ENCODE measurements at regions not wholly inside any gene's neighbourhood (a gene's known extent, or its start where the extent isn't known, plus 50 kb on each side); places are given as distances from the start of the nearest gene placed in this dataset.

GRCh38 chr16:26214581-26215174 is 522.9 kb downstream of the HS3ST4 start:
- Histone ChIP-seq H3K27me3 (ENCODE audit: control insufficient read depth, insufficient read depth, low read length) (no peaks in the 10 kb centered on the region), H3K27ac (ENCODE audit: low read depth, low read length) (no peak overlapping the region), H3K4me3 (ENCODE audit: low read depth, low read length) (no peak overlapping the region), H3K9me3 (ENCODE audit: control insufficient read depth, insufficient read depth, low read length) (peaks cover 11% of the 10 kb centered on the region; the same call in 1 of the 2 replicates)
- CTCF ChIA-PET: no interaction called here
- no peak for TF ChIP-seq CTCF (IDR thresholded peaks at IDR 0.05; ENCODE audit: low read depth, low read length)
- POLR2A ChIA-PET: no interaction called here
- no peak for DNase-seq (ENCODE audit: low read depth, low spot score)

GRCh38 chr16:26220894-26221293 is 529.1 kb downstream of the HS3ST4 start:
- Histone ChIP-seq H3K9me3 (ENCODE audit: control insufficient read depth, insufficient read depth, low read length) (peaks cover 4% of the 10 kb centered on the region; the same call in 1 of the 2 replicates), H3K27ac (ENCODE audit: low read depth, low read length) (no peak overlapping the region), H3K4me3 (ENCODE audit: low read depth, low read length) (no peak overlapping the region), H3K27me3 (ENCODE audit: control insufficient read depth, insufficient read depth, low read length) (no peaks in the 10 kb centered on the region)
- TF ChIP-seq CTCF (IDR thresholded peaks at IDR 0.05; ENCODE audit: low read depth, low read length): no peak
- CTCF ChIA-PET: no interaction called here
- POLR2A ChIA-PET: no interaction called here
- DNase-seq (ENCODE audit: low read depth, low spot score): no peak

- ChIA-PET CTCF (no interaction called here), POLR2A (no interaction called here)
- no peak for DNase-seq (ENCODE audit: low read depth, low spot score)
- H3K27ac ChIP-seq (ENCODE audit: low read depth, low read length): no peak overlapping the region
- no peaks in the 10 kb centered on the region for H3K27me3 ChIP-seq (ENCODE audit: control insufficient read depth, insufficient read depth, low read length)
- peaks cover 4% of the 10 kb centered on the region; the same call in 1 of the 2 replicates for H3K9me3 ChIP-seq (ENCODE audit: control insufficient read depth, insufficient read depth, low read length)
- TF ChIP-seq CTCF (IDR thresholded peaks at IDR 0.05; ENCODE audit: low read depth, low read length): no peak
- no peak overlapping the region for H3K4me3 ChIP-seq (ENCODE audit: low read depth, low read length)
Observed at GRCh38 chr16:26231647-26232046, 539.9 kb downstream of the HS3ST4 start.

GRCh38 chr16:26240807-26241206 is 549.0 kb downstream of the HS3ST4 start:
- H3K27me3 ChIP-seq (ENCODE audit: control insufficient read depth, insufficient read depth, low read length): no peaks in the 10 kb centered on the region
- no peak overlapping the region for H3K27ac ChIP-seq (ENCODE audit: low read depth, low read length)
- no peak for TF ChIP-seq CTCF (IDR thresholded peaks at IDR 0.05; ENCODE audit: low read depth, low read length)
- POLR2A ChIA-PET: no interaction called here
- no peak overlapping the region for H3K4me3 ChIP-seq (ENCODE audit: low read depth, low read length)
- DNase-seq (ENCODE audit: low read depth, low spot score): no peak
- CTCF ChIA-PET: no interaction called here
- H3K9me3 ChIP-seq (ENCODE audit: control insufficient read depth, insufficient read depth, low read length): peaks cover 16% of the 10 kb centered on the region; the same call in 1 of the 2 replicates

- TF ChIP-seq CTCF (IDR thresholded peaks at IDR 0.05; ENCODE audit: low read depth, low read length): no peak
- DNase-seq (ENCODE audit: low read depth, low spot score): no peak
- CTCF ChIA-PET: no interaction called here
- no peak overlapping the region for H3K4me3 ChIP-seq (ENCODE audit: low read depth, low read length)
- no peaks in the 10 kb centered on the region; the same call in 1 of the 2 replicates for H3K9me3 ChIP-seq (ENCODE audit: control insufficient read depth, insufficient read depth, low read length)
- POLR2A ChIA-PET: no interaction called here
- no peaks in the 10 kb centered on the region for H3K27me3 ChIP-seq (ENCODE audit: control insufficient read depth, insufficient read depth, low read length)
- H3K27ac ChIP-seq (ENCODE audit: low read depth, low read length): no peak overlapping the region
Observed at GRCh38 chr16:26247063-26247462, 555.3 kb downstream of the HS3ST4 start.
